ENCODE measurements at regions not wholly inside any gene's neighbourhood (a gene's known extent, or its start where the extent isn't known, plus 50 kb on each side); places are given as distances from the start of the nearest gene placed in this dataset.

DNA sequence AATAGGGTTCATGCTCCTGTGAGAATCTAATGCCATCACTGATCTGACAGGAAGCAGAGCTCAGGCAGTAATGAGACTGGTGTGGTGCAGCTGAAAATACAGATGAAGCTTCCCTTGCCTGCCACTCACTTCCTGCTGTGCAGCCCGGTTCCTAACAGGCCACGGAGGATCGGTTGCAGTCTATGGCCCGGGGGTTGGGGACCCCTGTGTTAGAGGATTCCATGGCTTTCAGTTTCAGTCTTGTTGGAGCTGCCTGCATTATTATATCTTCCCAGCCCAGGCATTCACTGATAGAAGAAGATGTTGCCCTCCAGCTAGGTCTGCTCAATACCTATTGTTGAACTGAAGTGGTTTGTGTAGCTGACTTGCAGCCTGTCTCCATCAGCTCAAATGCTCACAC, 1298.8 kb downstream of the TYW1 start:
- TF ChIP-seq, protein P1, sequence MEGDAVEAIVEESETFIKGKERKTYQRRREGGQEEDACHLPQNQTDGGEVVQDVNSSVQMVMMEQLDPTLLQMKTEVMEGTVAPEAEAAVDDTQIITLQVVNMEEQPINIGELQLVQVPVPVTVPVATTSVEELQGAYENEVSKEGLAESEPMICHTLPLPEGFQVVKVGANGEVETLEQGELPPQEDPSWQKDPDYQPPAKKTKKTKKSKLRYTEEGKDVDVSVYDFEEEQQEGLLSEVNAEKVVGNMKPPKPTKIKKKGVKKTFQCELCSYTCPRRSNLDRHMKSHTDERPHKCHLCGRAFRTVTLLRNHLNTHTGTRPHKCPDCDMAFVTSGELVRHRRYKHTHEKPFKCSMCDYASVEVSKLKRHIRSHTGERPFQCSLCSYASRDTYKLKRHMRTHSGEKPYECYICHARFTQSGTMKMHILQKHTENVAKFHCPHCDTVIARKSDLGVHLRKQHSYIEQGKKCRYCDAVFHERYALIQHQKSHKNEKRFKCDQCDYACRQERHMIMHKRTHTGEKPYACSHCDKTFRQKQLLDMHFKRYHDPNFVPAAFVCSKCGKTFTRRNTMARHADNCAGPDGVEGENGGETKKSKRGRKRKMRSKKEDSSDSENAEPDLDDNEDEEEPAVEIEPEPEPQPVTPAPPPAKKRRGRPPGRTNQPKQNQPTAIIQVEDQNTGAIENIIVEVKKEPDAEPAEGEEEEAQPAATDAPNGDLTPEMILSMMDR (IDR thresholded peaks at IDR 0.05; ENCODE audit: low read depth, low read length, poor library complexity, severe bottlenecking), result no peak
- no peak for TF ChIP-seq EZH2phosphoT487 (IDR thresholded peaks at IDR 0.05; ENCODE audit: borderline replicate concordance, low read length)

All from DOHH2 (cell line).